Calu3 (cell line): ENCODE measurements at regions not wholly inside any gene's neighbourhood (a gene's known extent, or its start where the extent isn't known, plus 50 kb on each side); places are given as distances from the start of the nearest gene placed in this dataset.

ENCODE experiments used
- BruUV-seq: library from RNA; stranded (reverse); fragments of 400-500 nt; replicated peaks from 2 replicates; lab custom pipeline; 2021; lab: Mats Ljungman, UMichigan
- CTCF ChIA-PET: fragments of 300-600 bp; sonication (Branson Sonifier 250); formaldehyde crosslinking; loops from one replicate; lab custom pipeline; 2022; ENCODE audit warnings: antibody characterized with exemption; lab: Charles Lee
- DNase-seq: peaks from one replicate; pipeline ENCODE4 v3.0.0; 2022
- H3K27ac Mint-ChIP-seq: one replicate; pipeline ENCODE4 v1.8.0; 2022; ENCODE audit warnings: mixed read lengths; ENCODE audit not compliant: unreplicated experiment
- H3K27me3 Mint-ChIP-seq: one replicate; pipeline ENCODE4 v1.8.0; 2022; ENCODE audit warnings: mixed read lengths; ENCODE audit not compliant: unreplicated experiment
- H3K36me3 Mint-ChIP-seq: one replicate; pipeline ENCODE4 v1.8.0; 2022; ENCODE audit warnings: mild to moderate bottlenecking, moderate library complexity, mixed read lengths; ENCODE audit not compliant: insufficient read depth, unreplicated experiment
- H3K4me1 Mint-ChIP-seq: one replicate; pipeline ENCODE4 v1.8.0; 2022; ENCODE audit warnings: mild to moderate bottlenecking, low read depth, mixed read lengths; ENCODE audit not compliant: unreplicated experiment
- H3K4me3 Mint-ChIP-seq: one replicate; pipeline ENCODE4 v1.8.0; 2022; ENCODE audit warnings: mild to moderate bottlenecking, low read depth, moderate library complexity, mixed read lengths; ENCODE audit not compliant: unreplicated experiment
- H3K9me3 Mint-ChIP-seq: one replicate; pipeline ENCODE4 v1.8.0; 2022; ENCODE audit warnings: low read depth, mixed read lengths; ENCODE audit not compliant: unreplicated experiment
- intact Hi-C: fragments of 100-400 bp; cut with micrococcal nuclease; formaldehyde crosslinking; loops from one replicate; pipeline ENCODE4 v1.10.0; 2022; ENCODE audit not compliant: unreplicated experiment
- TF ChIP-seq, protein P1 (sequence below): fragments of 200-600 bp; IDR thresholded peaks from one replicate; pipeline ENCODE4 v1.8.0; 2022; ENCODE audit warnings: antibody characterized with exemption; ENCODE audit not compliant: unreplicated experiment

DNA sequence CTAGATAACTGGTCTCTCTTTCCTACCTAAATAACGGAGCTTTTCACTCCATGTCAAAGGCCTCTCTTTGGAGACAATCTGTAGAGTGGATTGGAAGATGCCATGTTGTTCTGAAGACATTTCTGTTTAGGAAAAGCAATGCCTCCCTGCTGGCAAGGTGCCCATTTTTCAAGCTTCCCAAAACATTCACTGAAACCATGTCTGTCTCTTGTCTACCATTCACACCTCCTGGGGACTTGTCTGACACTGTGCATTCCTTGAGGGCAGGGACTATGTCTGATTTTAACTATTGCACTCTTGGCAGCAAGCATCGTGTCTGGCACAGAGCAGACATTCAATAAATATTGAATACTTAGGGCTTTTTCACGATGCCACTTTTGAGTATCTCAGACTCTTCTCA is 528.9 kb upstream of the NRP1 start:
- Mint-ChIP-seq H3K27ac (no peak overlapping the region), H3K27me3 (no peaks in the 10 kb centered on the region), H3K4me1 (no peaks in the 10 kb centered on the region), H3K4me3 (no peak overlapping the region), H3K9me3 (no peaks in the 10 kb centered on the region), H3K36me3 (no peaks in the 10 kb centered on the region)
- DNase-seq, result no peak
- BruUV-seq, result no TSS peak
- intact Hi-C loops, result no loop called here
- TF ChIP-seq, protein P1, sequence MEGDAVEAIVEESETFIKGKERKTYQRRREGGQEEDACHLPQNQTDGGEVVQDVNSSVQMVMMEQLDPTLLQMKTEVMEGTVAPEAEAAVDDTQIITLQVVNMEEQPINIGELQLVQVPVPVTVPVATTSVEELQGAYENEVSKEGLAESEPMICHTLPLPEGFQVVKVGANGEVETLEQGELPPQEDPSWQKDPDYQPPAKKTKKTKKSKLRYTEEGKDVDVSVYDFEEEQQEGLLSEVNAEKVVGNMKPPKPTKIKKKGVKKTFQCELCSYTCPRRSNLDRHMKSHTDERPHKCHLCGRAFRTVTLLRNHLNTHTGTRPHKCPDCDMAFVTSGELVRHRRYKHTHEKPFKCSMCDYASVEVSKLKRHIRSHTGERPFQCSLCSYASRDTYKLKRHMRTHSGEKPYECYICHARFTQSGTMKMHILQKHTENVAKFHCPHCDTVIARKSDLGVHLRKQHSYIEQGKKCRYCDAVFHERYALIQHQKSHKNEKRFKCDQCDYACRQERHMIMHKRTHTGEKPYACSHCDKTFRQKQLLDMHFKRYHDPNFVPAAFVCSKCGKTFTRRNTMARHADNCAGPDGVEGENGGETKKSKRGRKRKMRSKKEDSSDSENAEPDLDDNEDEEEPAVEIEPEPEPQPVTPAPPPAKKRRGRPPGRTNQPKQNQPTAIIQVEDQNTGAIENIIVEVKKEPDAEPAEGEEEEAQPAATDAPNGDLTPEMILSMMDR, result no peak
- CTCF ChIA-PET, result interaction anchor here (0.7 kb wide), 1 partner anchor 1090 kb away, joined by 4 read pairs; no protein-coding TSS in a partner anchor

DNA sequence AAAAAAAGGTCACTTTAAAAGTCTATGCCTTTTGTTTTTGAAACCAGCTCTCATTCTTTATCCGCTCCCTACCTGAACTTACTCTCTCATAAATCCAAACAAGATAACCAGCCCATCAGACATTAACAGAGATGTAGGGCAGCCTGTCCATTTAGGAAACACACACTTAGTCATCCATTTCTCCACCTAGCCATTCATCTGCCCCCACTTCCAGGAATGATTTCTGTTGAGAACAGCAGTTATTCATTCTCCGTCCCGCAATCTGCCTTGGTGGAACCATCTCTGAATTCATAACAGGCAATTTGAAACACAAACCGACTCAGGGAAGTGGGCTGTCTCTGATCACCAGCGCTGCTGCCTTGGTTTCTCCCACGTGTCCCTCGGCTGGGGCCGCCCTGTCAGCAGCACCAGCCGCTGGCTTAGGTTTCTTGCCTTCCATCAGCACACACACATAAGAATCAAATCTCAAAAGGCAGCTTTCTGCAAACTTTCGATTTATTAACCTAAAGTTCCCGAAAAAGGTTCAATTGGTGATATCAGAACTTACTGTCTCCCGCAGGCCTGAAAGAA is 528.2 kb upstream of the NRP1 start:
- H3K9me3 Mint-ChIP-seq, result no peaks in the 10 kb centered on the region
- CTCF ChIA-PET, result interaction anchor here (0.6 kb wide), 1 partner anchor 254 kb away, joined by 3 read pairs; no protein-coding TSS in a partner anchor
- H3K27ac Mint-ChIP-seq, result no peak overlapping the region
- H3K4me1 Mint-ChIP-seq, result no peaks in the 10 kb centered on the region
- no peak overlapping the region for H3K4me3 Mint-ChIP-seq
- H3K36me3 Mint-ChIP-seq, result no peaks in the 10 kb centered on the region
- no TSS peak for BruUV-seq
- TF ChIP-seq, protein P1, result no peak
- H3K27me3 Mint-ChIP-seq, result no peaks in the 10 kb centered on the region
- DNase-seq, result no peak
- intact Hi-C loops, result no loop called here

DNA sequence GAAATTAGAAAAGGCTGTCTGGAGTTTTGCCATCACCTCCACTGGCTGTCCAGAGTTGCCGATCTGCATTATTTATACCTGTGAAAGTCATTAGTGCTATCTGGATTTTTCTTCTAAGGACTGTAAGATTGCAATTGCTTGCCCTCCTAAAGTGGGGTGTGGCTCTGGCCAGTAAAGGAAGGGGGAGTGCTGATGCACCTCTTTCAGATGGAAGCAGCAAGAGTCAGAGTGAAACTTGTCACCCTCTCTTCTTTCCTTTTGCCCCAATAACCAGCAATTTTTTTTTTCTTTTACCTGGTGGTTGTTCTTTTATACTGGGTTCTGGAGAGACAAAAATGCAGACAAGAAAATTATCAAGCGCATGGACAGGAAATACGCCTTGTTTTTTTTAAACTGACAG is 527.4 kb upstream of the NRP1 start:
- CTCF ChIA-PET, result no interaction called here
- BruUV-seq, result no TSS peak
- no peak for DNase-seq
- no peak overlapping the region for H3K27ac Mint-ChIP-seq
- no peaks in the 10 kb centered on the region for H3K36me3 Mint-ChIP-seq
- H3K4me1 Mint-ChIP-seq, result no peaks in the 10 kb centered on the region
- no peaks in the 10 kb centered on the region for H3K9me3 Mint-ChIP-seq
- intact Hi-C loops, result no loop called here
- TF ChIP-seq, protein P1, result no peak
- no peaks in the 10 kb centered on the region for H3K27me3 Mint-ChIP-seq
- H3K4me3 Mint-ChIP-seq, result no peak overlapping the region

DNA sequence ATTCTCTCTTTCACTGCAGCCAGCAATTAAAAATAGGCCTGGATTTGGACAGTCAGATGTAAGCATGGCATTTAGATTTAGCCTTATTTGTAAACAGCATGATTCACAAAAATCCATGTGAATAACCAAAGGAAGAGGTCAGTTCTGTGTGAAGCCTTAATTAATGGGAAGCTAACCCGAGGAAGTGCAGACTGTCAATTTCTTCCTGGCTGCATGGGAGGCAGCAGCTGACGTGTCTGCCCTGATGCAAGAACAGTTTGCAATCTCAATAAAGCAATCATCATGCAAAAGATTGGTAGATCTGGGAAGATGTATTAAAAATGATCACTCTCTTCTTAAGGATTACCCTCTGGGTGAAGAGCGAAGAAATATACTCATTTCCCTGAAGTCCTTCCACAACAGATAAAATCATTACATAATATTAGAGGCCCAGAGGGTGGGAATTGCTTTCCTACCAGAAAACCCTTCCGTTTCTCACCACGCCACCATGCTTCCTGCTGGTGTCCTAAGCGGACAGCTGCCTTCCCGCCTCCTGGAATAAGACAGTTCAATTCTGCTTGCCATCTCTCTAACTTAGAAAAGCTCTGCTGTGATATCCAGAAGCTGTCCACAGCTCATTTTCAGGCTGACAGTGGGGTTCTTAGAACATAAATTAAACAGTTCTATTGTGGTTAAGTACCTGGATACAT is 526.7 kb upstream of the NRP1 start:
- no peak overlapping the region for H3K27ac Mint-ChIP-seq

More for the DNA sequence above, 526.7 kb upstream of the NRP1 start:
- intact Hi-C loops, result no loop called here
- Mint-ChIP-seq H3K4me3 (no peak overlapping the region), H3K36me3 (no peaks in the 10 kb centered on the region), H3K4me1 (no peaks in the 10 kb centered on the region), H3K27me3 (no peaks in the 10 kb centered on the region), H3K9me3 (no peaks in the 10 kb centered on the region)
- CTCF ChIA-PET, result no interaction called here
- BruUV-seq, result no TSS peak
- no peak for DNase-seq
- TF ChIP-seq, protein P1, result no peak
